HS-5 (cell line): ENCODE measurements at regions not wholly inside any gene's neighbourhood (a gene's known extent, or its start where the extent isn't known, plus 50 kb on each side); places are given as distances from the start of the nearest gene placed in this dataset.

Source experiments
- DNase-seq: peaks from one replicate; pipeline ENCODE4 v3.0.0-alpha.2; 2012; ENCODE audit warnings: low read depth

- DNase-seq = no peak
Measured at GRCh38 chr1:96363826-96364225, 357.8 kb upstream of the PTBP2 start.

GRCh38 chr1:96364576-96364975 lies 357.0 kb upstream of the PTBP2 start:
- DNase-seq = peak; percentile 71

GRCh38 chr1:96365076-96365475 lies 356.5 kb upstream of the PTBP2 start:
- DNase-seq = no peak

GRCh38 chr1:96365596-96366390 lies 355.8 kb upstream of the PTBP2 start:
- no peak for DNase-seq

GRCh38 chr1:96366516-96366915 lies 355.1 kb upstream of the PTBP2 start:
- no peak for DNase-seq

GRCh38 chr1:96367791-96368190 lies 353.8 kb upstream of the PTBP2 start:
- DNase-seq = no peak

GRCh38 chr1:96370757-96371156 lies 350.8 kb upstream of the PTBP2 start:
- DNase-seq = peak; percentile 84

GRCh38 chr1:96372881-96373280 lies 348.7 kb upstream of the PTBP2 start:
- no peak for DNase-seq

GRCh38 chr1:96374076-96374762 lies 347.4 kb upstream of the PTBP2 start:
- DNase-seq = no peak

GRCh38 chr1:96376846-96377245 lies 344.7 kb upstream of the PTBP2 start:
- DNase-seq = no peak

GRCh38 chr1:96384611-96385010 lies 337.0 kb upstream of the PTBP2 start:
- no peak for DNase-seq

- DNase-seq = no peak
Measured at GRCh38 chr1:96387785-96388184, 333.8 kb upstream of the PTBP2 start.

- DNase-seq = no peak
Measured at GRCh38 chr1:96388421-96389310, 332.9 kb upstream of the PTBP2 start.

GRCh38 chr1:96400089-96400488 lies 321.5 kb upstream of the PTBP2 start:
- DNase-seq = no peak

- no peak for DNase-seq
Measured at GRCh38 chr1:96409087-96409486, 312.5 kb upstream of the PTBP2 start.

- DNase-seq = no peak
Measured at GRCh38 chr1:96409689-96410088, 311.9 kb upstream of the PTBP2 start.

GRCh38 chr1:96411006-96411405 lies 310.6 kb upstream of the PTBP2 start:
- no peak for DNase-seq

GRCh38 chr1:96414598-96414997 lies 307.0 kb upstream of the PTBP2 start:
- DNase-seq = no peak

- DNase-seq = peak; percentile 99
Measured at GRCh38 chr1:96416111-96416595, 305.4 kb upstream of the PTBP2 start.

GRCh38 chr1:96416701-96417444 lies 304.7 kb upstream of the PTBP2 start:
- no peak for DNase-seq

GRCh38 chr1:96418969-96419368 lies 302.6 kb upstream of the PTBP2 start:
- no peak for DNase-seq

GRCh38 chr1:96424877-96425276 lies 296.7 kb upstream of the PTBP2 start:
- DNase-seq = no peak
